H1 (cell line): ENCODE measurements at regions not wholly inside any gene's neighbourhood (a gene's known extent, or its start where the extent isn't known, plus 50 kb on each side); places are given as distances from the start of the nearest gene placed in this dataset.

Source experiments
- CREB1 ChIP-seq: IDR thresholded peaks from 2 replicates; pipeline ENCODE4 v1.6.1; 2012; ENCODE audit warnings: inconsistent platforms
- RAD21 ChIP-seq, 2 experiments: IDR thresholded peaks in 1 of 2; conservative IDR thresholded peaks in 1 of 2; 2 replicates each; pipeline ENCODE4 v1.6.1; 2011; ENCODE audit warnings: low read depth in 2 of 2, low read length in 2 of 2, improper control_type of control experiment in 1 of 2, inconsistent platforms in 1 of 2, mild to moderate bottlenecking in 1 of 2, moderate library complexity in 1 of 2
- TF ChIP-seq, protein P1 (sequence below), 3 experiments: IDR thresholded peaks; 1 replicate in 2 of 3; 2 replicates in 1 of 3; pipeline versions ENCODE4 v1.5.1 to v1.6.1; 2011; ENCODE audit warnings: low read length in 3 of 3, mild to moderate bottlenecking in 3 of 3, inconsistent platforms in 2 of 3, low read depth in 1 of 3, moderate library complexity in 1 of 3; ENCODE audit not compliant: insufficient read depth in 1 of 3; ENCODE audit errors: control extremely low read depth in 1 of 3

DNA sequence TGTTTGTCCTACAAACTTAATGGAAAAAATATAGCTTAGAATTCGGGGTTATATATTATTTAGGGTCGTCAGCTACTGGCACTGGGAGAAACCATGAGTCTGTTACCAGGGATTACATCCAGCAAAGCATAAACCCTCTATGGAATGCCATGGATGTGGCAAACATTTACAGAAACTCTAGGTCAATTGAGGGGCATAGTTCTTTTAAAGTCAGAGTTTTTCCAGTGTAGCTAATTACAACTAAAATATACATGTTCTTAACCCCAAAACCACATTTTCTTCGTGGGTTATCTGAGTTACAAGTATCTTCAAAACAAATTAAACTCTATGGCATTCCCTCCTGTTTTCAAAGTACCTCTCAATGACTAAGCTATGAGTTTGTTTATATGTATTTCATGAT, 99.3 kb upstream of the THSD7A start (continued):
- TF ChIP-seq, protein P1, sequence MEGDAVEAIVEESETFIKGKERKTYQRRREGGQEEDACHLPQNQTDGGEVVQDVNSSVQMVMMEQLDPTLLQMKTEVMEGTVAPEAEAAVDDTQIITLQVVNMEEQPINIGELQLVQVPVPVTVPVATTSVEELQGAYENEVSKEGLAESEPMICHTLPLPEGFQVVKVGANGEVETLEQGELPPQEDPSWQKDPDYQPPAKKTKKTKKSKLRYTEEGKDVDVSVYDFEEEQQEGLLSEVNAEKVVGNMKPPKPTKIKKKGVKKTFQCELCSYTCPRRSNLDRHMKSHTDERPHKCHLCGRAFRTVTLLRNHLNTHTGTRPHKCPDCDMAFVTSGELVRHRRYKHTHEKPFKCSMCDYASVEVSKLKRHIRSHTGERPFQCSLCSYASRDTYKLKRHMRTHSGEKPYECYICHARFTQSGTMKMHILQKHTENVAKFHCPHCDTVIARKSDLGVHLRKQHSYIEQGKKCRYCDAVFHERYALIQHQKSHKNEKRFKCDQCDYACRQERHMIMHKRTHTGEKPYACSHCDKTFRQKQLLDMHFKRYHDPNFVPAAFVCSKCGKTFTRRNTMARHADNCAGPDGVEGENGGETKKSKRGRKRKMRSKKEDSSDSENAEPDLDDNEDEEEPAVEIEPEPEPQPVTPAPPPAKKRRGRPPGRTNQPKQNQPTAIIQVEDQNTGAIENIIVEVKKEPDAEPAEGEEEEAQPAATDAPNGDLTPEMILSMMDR (IDR thresholded peaks at IDR 0.05; ENCODE audit: control extremely low read depth in 1 of 3, insufficient read depth in 1 of 3, low read depth in 1 of 3, low read length in 3 of 3) = no peak
- TF ChIP-seq RAD21 (IDR thresholded peaks at IDR 0.05 in 1 of 2, conservative IDR thresholded peaks at IDR 0.05 in 1 of 2; ENCODE audit: low read depth in 2 of 2, low read length in 2 of 2) (no peak), CREB1 (no peak)
